Ovary (tissue), 3 donors: ENCODE measurements at regions not wholly inside any gene's neighbourhood (a gene's known extent, or its start where the extent isn't known, plus 50 kb on each side); places are given as distances from the start of the nearest gene placed in this dataset.

ENCODE experiments used
- CTCF ChIP-seq, 3 donors: fragments of 450-650 bp in 2 of 3; fragments of 200-600 bp in 1 of 3; IDR thresholded peaks; one replicate each; pipeline versions ENCODE4 v1.5.1 to v1.8.0; 2016 to 2022; ENCODE audit warnings: antibody characterized with exemption in 3 of 3, mild to moderate bottlenecking in 1 of 3
- EP300 ChIP-seq: sonication (generic); formaldehyde crosslinking; IDR thresholded peaks from one replicate; pipeline ENCODE4 v1.6.1; 2017; ENCODE audit warnings: antibody characterized with exemption
- POLR2A ChIP-seq: fragments of 450-650 bp; IDR thresholded peaks from one replicate; pipeline ENCODE4 v1.6.1; 2017; ENCODE audit warnings: antibody characterized with exemption, mild to moderate bottlenecking, moderate library complexity
- donor health status: DM: no; HTN: no; CAD: no.

- no peak for TF ChIP-seq CTCF (IDR thresholded peaks at IDR 0.05)
- no peak for TF ChIP-seq POLR2A
- TF ChIP-seq EP300, result no peak
These were observed 315.3 kb downstream of the GADD45G start for GRCh38 chr9:89920131-89920530.
